WERI-Rb-1 (cell line): ENCODE measurements at regions not wholly inside any gene's neighbourhood (a gene's known extent, or its start where the extent isn't known, plus 50 kb on each side); places are given as distances from the start of the nearest gene placed in this dataset.
"Not testable (repeated sequence)": the region's sequence is repeated elsewhere in the genome, so short reads cannot be mapped to it uniquely, and the experiment has no call there.

Experiments
- DNase-seq: peaks from one replicate; pipeline ENCODE4 v3.0.0-alpha.2; 2020
- H3K27ac ChIP-seq: fragments of 250-450 bp; sonication (Bioruptor Pico); 2 replicates; pipeline ENCODE4 v1.5.1; 2020; ENCODE audit warnings: mild to moderate bottlenecking, moderate library complexity
- H3K27me3 ChIP-seq: fragments of 250-450 bp; sonication (Bioruptor Pico); 2 replicates; pipeline ENCODE4 v1.5.1; 2021; ENCODE audit warnings: mild to moderate bottlenecking, low read depth, moderate library complexity; ENCODE audit not compliant: insufficient read depth, severe bottlenecking
- H3K36me3 ChIP-seq: fragments of 250-450 bp; sonication (Bioruptor Pico); 2 replicates; pipeline ENCODE4 v1.5.1; 2020; ENCODE audit warnings: mild to moderate bottlenecking, moderate library complexity
- H3K4me3 ChIP-seq: 2 replicates; pipeline ENCODE4 v1.5.1; 2011; ENCODE audit warnings: low read depth, mild to moderate bottlenecking, control low read depth, low read length
- H3K9me3 ChIP-seq: fragments of 250-450 bp; sonication (Bioruptor Pico); 2 replicates; pipeline ENCODE4 v1.5.1; 2021; ENCODE audit warnings: mild to moderate bottlenecking, moderate library complexity; ENCODE audit not compliant: severe bottlenecking
- CTCF ChIP-seq: IDR thresholded peaks from 2 replicates; pipeline ENCODE4 v1.5.1; 2011; ENCODE audit warnings: low read depth, mild to moderate bottlenecking, control low read depth, inconsistent platforms, low read length

GRCh38 chr15:39415634-39416033, 165.2 kb upstream of the THBS1 start:
- TF ChIP-seq CTCF, result no peak
- Histone ChIP-seq H3K9me3 (no peaks in the 10 kb centered on the region), H3K27me3 (peaks cover 32% of the 10 kb centered on the region), H3K27ac (no peak overlapping the region), H3K4me3 (no peak overlapping the region), H3K36me3 (no peaks in the 10 kb centered on the region)
- no peak for DNase-seq

- no peak for TF ChIP-seq CTCF
- Histone ChIP-seq H3K36me3 (no peaks in the 10 kb centered on the region), H3K27me3 (peaks cover 31% of the 10 kb centered on the region), H3K27ac (no peak overlapping the region), H3K9me3 (no peaks in the 10 kb centered on the region), H3K4me3 (no peak overlapping the region)
- no peak for DNase-seq
Observed at GRCh38 chr15:39416258-39416657, 164.6 kb upstream of the THBS1 start.

- H3K9me3 ChIP-seq, result no peaks in the 10 kb centered on the region
- DNase-seq, result no peak
- H3K36me3 ChIP-seq, result no peaks in the 10 kb centered on the region
- H3K4me3 ChIP-seq, result no peak overlapping the region
- H3K27me3 ChIP-seq, result peaks cover 27% of the 10 kb centered on the region
- H3K27ac ChIP-seq, result no peak overlapping the region
- no peak for TF ChIP-seq CTCF
Observed at GRCh38 chr15:39417366-39418134, 163.3 kb upstream of the THBS1 start.

GRCh38 chr15:39419651-39420050, 161.2 kb upstream of the THBS1 start:
- H3K4me3 ChIP-seq, result no peak overlapping the region
- peaks cover 16% of the 10 kb centered on the region for H3K27me3 ChIP-seq
- no peak overlapping the region for H3K27ac ChIP-seq

GRCh38 chr15:39420123-39420852, 160.6 kb upstream of the THBS1 start:
- not testable (repeated sequence) for H3K4me3 ChIP-seq, H3K27ac ChIP-seq, DNase-seq, H3K36me3 ChIP-seq, H3K9me3 ChIP-seq
- H3K27me3 ChIP-seq, result peaks cover 11% of the 10 kb centered on the region

More at GRCh38 chr15:39419651-39420050, 161.2 kb upstream of the THBS1 start:
- TF ChIP-seq CTCF, result no peak
- H3K36me3 ChIP-seq, result no peaks in the 10 kb centered on the region
- DNase-seq, result no peak
- H3K9me3 ChIP-seq, result no peaks in the 10 kb centered on the region

GRCh38 chr15:39420853-39421192, 160.1 kb upstream of the THBS1 start:
- H3K36me3 ChIP-seq, H3K4me3 ChIP-seq, H3K27ac ChIP-seq: not testable (repeated sequence)

More at GRCh38 chr15:39420853-39421192, 160.1 kb upstream of the THBS1 start:
- not testable (repeated sequence) for H3K9me3 ChIP-seq, H3K27me3 ChIP-seq, DNase-seq
